Psoas muscle (tissue), 7 donors: ENCODE measurements at regions not wholly inside any gene's neighbourhood (a gene's known extent, or its start where the extent isn't known, plus 50 kb on each side); places are given as distances from the start of the nearest gene placed in this dataset.

Experiments
- ATAC-seq, 4 donors: fragments of 200-7000 bp; cut with Tn5 transposase; one replicate each; pipeline ENCODE4 v1.9.1; 2020; ENCODE audit warnings: moderate library complexity in 3 of 4, mild to moderate bottlenecking in 2 of 4
- DNase-seq, 2 donors: peaks; one replicate each; pipeline ENCODE4 v3.0.0-alpha.2; 2020
- H3K27ac ChIP-seq: fragments of 200-600 bp; one replicate; pipeline ENCODE4 v1.8.0; 2022
- H3K27me3 ChIP-seq, 3 donors: fragments of 200-600 bp in 1 of 3; one replicate each; pipeline versions ENCODE4 v1.6.1 to v1.8.0; 2013 to 2022; ENCODE audit warnings: low read length in 2 of 3, mild to moderate bottlenecking in 2 of 3, moderate library complexity in 1 of 3; ENCODE audit not compliant: insufficient read depth in 3 of 3
- H3K36me3 ChIP-seq, 2 donors: fragments of 200-600 bp in 1 of 2; one replicate each; pipeline versions ENCODE4 v1.6.1 to v1.8.0; 2013 to 2022; ENCODE audit warnings: low read depth in 1 of 2, mild to moderate bottlenecking in 1 of 2, moderate library complexity in 1 of 2; ENCODE audit not compliant: insufficient read depth in 1 of 2
- H3K4me1 ChIP-seq: fragments of 200-600 bp; one replicate; pipeline ENCODE4 v1.8.0; 2022
- H3K4me3 ChIP-seq: fragments of 200-600 bp; one replicate; pipeline ENCODE4 v1.8.0; 2022; ENCODE audit warnings: mild to moderate bottlenecking
- H3K9me3 ChIP-seq: fragments of 200-600 bp; one replicate; pipeline ENCODE4 v1.8.0; 2022
- CTCF ChIP-seq: fragments of 200-600 bp; IDR thresholded peaks from one replicate; pipeline ENCODE4 v1.8.0; 2022; ENCODE audit warnings: antibody characterized with exemption
- WGBS, 3 donors: extraction: QIAGEN DNeasy Blood & Tissue Kit; methylation state at CpG; one replicate each; pipeline versions ENCODE4 v1.1.6 to v1.1.7; 2013; 5-methylcytosine and 5-hydroxymethylcytosine counted together
- intact Hi-C, 2 donors: fragments of 100-400 bp; cut with DNase I; formaldehyde crosslinking; loops; one replicate each; pipeline versions ENCODE4 v1.11.0 to v1.14.2; 2022
- donor health status: healthy with polysubstance abuse.
- donor health status: DM: no; HTN: no; CAD: no; lungs with moderate emphysema.
- donor health status: Bipolar disorder and iron deficiency.
- donor health status: healthy.
- donor health status: DM: yes; HTN: yes; CAD: no.
- donor health status: DM: no; HTN: no; CAD: no.
- donor health status: DM: yes; HTN: yes; CAD: no.

DNA sequence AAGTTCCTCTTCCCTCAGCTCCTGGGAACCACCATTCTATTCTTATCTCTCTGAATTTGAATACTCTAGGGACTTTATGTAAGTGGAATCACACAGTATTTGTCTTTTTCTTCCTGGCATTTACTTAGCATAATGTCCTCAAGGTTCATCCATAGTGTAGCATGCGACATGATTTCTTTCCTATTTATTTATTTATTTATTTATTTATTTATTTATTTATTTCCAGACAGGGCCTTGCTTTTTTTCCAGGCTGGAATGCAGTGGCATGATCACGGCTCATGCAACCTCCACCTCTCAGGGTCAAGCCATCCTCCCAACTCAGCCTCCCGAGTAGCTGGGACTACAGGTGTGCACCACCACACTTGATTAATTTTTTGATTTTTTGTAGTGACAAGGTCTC is 142.1 kb downstream of the GPBP1 start:
- ATAC-seq (no peak), DNase-seq (no peak)
- H3K4me3 ChIP-seq: no peak overlapping the region
- 96 to 99% (median 96%) methylated on average over 3 of the region's 3 CpGs for WGBS, 3 donors
- no peaks in the 10 kb centered on the region for H3K27me3 ChIP-seq
- no peak for TF ChIP-seq CTCF
- H3K9me3 ChIP-seq: no peaks in the 10 kb centered on the region
- intact Hi-C loops: no loop called here
- H3K36me3 ChIP-seq: no peaks in the 10 kb centered on the region
- no peaks in the 10 kb centered on the region for H3K4me1 ChIP-seq
- no peak overlapping the region for H3K27ac ChIP-seq
